D721Med (cell line): ENCODE measurements at regions not wholly inside any gene's neighbourhood (a gene's known extent, or its start where the extent isn't known, plus 50 kb on each side); places are given as distances from the start of the nearest gene placed in this dataset.
A peak's percentile ranks its signal among the peaks of the same experiment; 100 is the strongest.

Source experiments
- DNase-seq: peaks from one replicate; pipeline ENCODE4 v3.0.0; 2011; ENCODE audit warnings: low spot score; ENCODE audit not compliant: insufficient read length
- FAIRE-seq: peaks from 2 replicates; lab custom pipeline; 2011; peaks lifted over from hg19 to GRCh38; lab: Jason Lieb, UNC
- CTCF ChIP-seq: IDR thresholded peaks from 2 replicates; pipeline ENCODE4 v1.5.1; 2012; ENCODE audit warnings: mild to moderate bottlenecking, control low read depth; ENCODE audit not compliant: insufficient read depth; ENCODE audit errors: missing control alignments

- FAIRE-seq (no peak), DNase-seq (no peak)
- peak; percentile 13 for TF ChIP-seq CTCF
Measured at GRCh38 chr9:16266648-16267276, 603.7 kb downstream of the BNC2 start.

GRCh38 chr9:16267281-16268066, 603.0 kb downstream of the BNC2 start:
- FAIRE-seq = no peak
- no peak for TF ChIP-seq CTCF
- DNase-seq = no peak

- FAIRE-seq (no peak), DNase-seq (no peak)
- TF ChIP-seq CTCF = no peak
Measured at GRCh38 chr9:16268067-16268881, 602.2 kb downstream of the BNC2 start.

- DNase-seq (no peak), FAIRE-seq (no peak)
- no peak for TF ChIP-seq CTCF
Measured at GRCh38 chr9:16271967-16272366, 598.5 kb downstream of the BNC2 start.

- no peak for TF ChIP-seq CTCF
- FAIRE-seq = no peak
- no peak for DNase-seq
Measured at GRCh38 chr9:16272776-16273175, 597.7 kb downstream of the BNC2 start.

- DNase-seq (no peak), FAIRE-seq (no peak)
- no peak for TF ChIP-seq CTCF
Measured at GRCh38 chr9:16275795-16276624, 594.5 kb downstream of the BNC2 start.
